OCI-M1 (cell line): ENCODE measurements at regions not wholly inside any gene's neighbourhood (a gene's known extent, or its start where the extent isn't known, plus 50 kb on each side); places are given as distances from the start of the nearest gene placed in this dataset.

Source experiments
- DNase-seq: peaks from one replicate; lab custom pipeline; 2025; lab: John Stamatoyannopoulos, UW

GRCh38 chr13:107117327-107118012 lies 549.5 kb upstream of the ARGLU1 start:
- no peak for DNase-seq

GRCh38 chr13:107113387-107113786 lies 545.5 kb upstream of the ARGLU1 start:
- DNase-seq = no peak

- DNase-seq = no peak
Observed at GRCh38 chr13:107111248-107111647, 543.3 kb upstream of the ARGLU1 start.

- no peak for DNase-seq
Observed at GRCh38 chr13:107104631-107105030, 536.7 kb upstream of the ARGLU1 start.

- DNase-seq = no peak
Observed at GRCh38 chr13:107102676-107103075, 534.7 kb upstream of the ARGLU1 start.

GRCh38 chr13:107099661-107100060 lies 531.7 kb upstream of the ARGLU1 start:
- DNase-seq = no peak

- DNase-seq = no peak
Observed at GRCh38 chr13:107097916-107098315, 530.0 kb upstream of the ARGLU1 start.

- no peak for DNase-seq
Observed at GRCh38 chr13:107095876-107096275, 527.9 kb upstream of the ARGLU1 start.

GRCh38 chr13:107091861-107092260 lies 523.9 kb upstream of the ARGLU1 start:
- no peak for DNase-seq

GRCh38 chr13:107091428-107091827 lies 523.5 kb upstream of the ARGLU1 start:
- no peak for DNase-seq

- no peak for DNase-seq
Observed at GRCh38 chr13:107088061-107088460, 520.1 kb upstream of the ARGLU1 start.

GRCh38 chr13:107079423-107080049 lies 511.6 kb upstream of the ARGLU1 start:
- DNase-seq = no peak

GRCh38 chr13:107078229-107078765 lies 510.4 kb upstream of the ARGLU1 start:
- DNase-seq = no peak

GRCh38 chr13:107076801-107077200 lies 508.9 kb upstream of the ARGLU1 start:
- no peak for DNase-seq

- DNase-seq = no peak
Observed at GRCh38 chr13:107075576-107075975, 507.6 kb upstream of the ARGLU1 start.

- DNase-seq = no peak
Observed at GRCh38 chr13:107070792-107071191, 502.9 kb upstream of the ARGLU1 start.

GRCh38 chr13:107069108-107069776 lies 501.3 kb upstream of the ARGLU1 start:
- no peak for DNase-seq

- DNase-seq = peak; percentile 29
Observed at GRCh38 chr13:107067381-107067780, 499.4 kb upstream of the ARGLU1 start.

- peak; percentile 8 for DNase-seq
Observed at GRCh38 chr13:107066355-107066754, 498.4 kb upstream of the ARGLU1 start.

- DNase-seq = no peak
Observed at GRCh38 chr13:107065036-107065435, 497.1 kb upstream of the ARGLU1 start.

- no peak for DNase-seq
Observed at GRCh38 chr13:107057028-107057631, 489.2 kb upstream of the ARGLU1 start.
